SK-N-SH (cell line): ENCODE measurements at regions not wholly inside any gene's neighbourhood (a gene's known extent, or its start where the extent isn't known, plus 50 kb on each side); places are given as distances from the start of the nearest gene placed in this dataset.

ENCODE experiments used
- CTCF ChIA-PET: fragments of 300-600, 350-600 bp; formaldehyde crosslinking; extraction: SDS; loops from one replicate; lab custom pipeline; 2021; lab: Yijun Ruan, JAX
- POLR2A ChIA-PET: fragments of 350-600 bp; sonication (Branson Sonifier 250); formaldehyde crosslinking; extraction: SDS; loops from one replicate; lab custom pipeline; 2020; ENCODE audit warnings: antibody characterized with exemption, inconsistent platforms; lab: Yijun Ruan, JAX
- DNase-seq: peaks from one replicate; pipeline ENCODE4 v3.0.0; 2012
- H2AFZ ChIP-seq: fragments of 200-600 bp; sonication (generic); 2 replicates; pipeline ENCODE4 v1.8.1; 2016; ENCODE audit warnings: antibody characterized with exemption, mild to moderate bottlenecking, low read depth
- H3F3A ChIP-seq: fragments of 200-600 bp; sonication (generic); replicated peaks from 2 replicates; pipeline ENCODE3; 2016; ENCODE audit warnings: antibody characterized with exemption, mild to moderate bottlenecking; ENCODE audit not compliant: insufficient read depth
- H3K27ac ChIP-seq, 2 experiments: fragments of 200-500 bp in 1 of 2; fragments of 200-600 bp in 1 of 2; sonication (Bioruptor generic) in 1 of 2; sonication (generic), shearing (Covaris generic) in 1 of 2; 2 replicates each; pipeline versions ENCODE4 v1.5.1 to v1.6.1; 2014 to 2016; ENCODE audit warnings: low read depth in 2 of 2, inconsistent platforms in 1 of 2, low read length in 1 of 2, mild to moderate bottlenecking in 1 of 2, mixed read lengths in 1 of 2
- H3K27me3 ChIP-seq: fragments of 200-600 bp; sonication (generic), shearing (Covaris generic); 2 replicates; pipeline ENCODE4 v1.6.1; 2016; ENCODE audit warnings: mixed run types; ENCODE audit not compliant: insufficient read depth
- H3K36me3 ChIP-seq, 2 experiments: fragments of 200-500 bp in 1 of 2; fragments of 200-600 bp in 1 of 2; sonication (Bioruptor generic) in 1 of 2; sonication (generic) in 1 of 2; replicated peaks in 1 of 2; 2 replicates each; pipeline versions ENCODE3 to v1.5.1; 2014 to 2016; ENCODE audit warnings: low read length in 1 of 2, mild to moderate bottlenecking in 1 of 2; ENCODE audit not compliant: insufficient read depth in 2 of 2, control insufficient read depth in 1 of 2
- H3K4me1 ChIP-seq, 2 experiments: fragments of 200-500 bp in 1 of 2; fragments of 200-600 bp in 1 of 2; sonication (Bioruptor generic) in 1 of 2; sonication (generic), shearing (Covaris generic) in 1 of 2; 2 replicates each; pipeline versions ENCODE4 v1.5.1 to v1.6.1; 2014 to 2016; ENCODE audit warnings: low read depth in 1 of 2, low read length in 1 of 2, mixed run types in 1 of 2; ENCODE audit not compliant: insufficient read depth in 2 of 2, control insufficient read depth in 1 of 2
- H3K4me2 ChIP-seq: fragments of 200-600 bp; sonication (generic), shearing (Covaris generic); 2 replicates; pipeline ENCODE4 v1.6.1; 2017; ENCODE audit warnings: mixed run types
- H3K4me3 ChIP-seq, 2 experiments: fragments of 200-500 bp in 1 of 2; fragments of 200-600 bp in 1 of 2; sonication (Bioruptor generic) in 1 of 2; sonication (generic), shearing (Covaris generic) in 1 of 2; 2 replicates each; pipeline versions ENCODE4 v1.5.1 to v1.8.1; 2014 to 2016; ENCODE audit warnings: low read depth in 2 of 2, inconsistent platforms in 1 of 2, low read length in 1 of 2, mild to moderate bottlenecking in 1 of 2, mixed read lengths in 1 of 2, moderate library complexity in 1 of 2
- H3K79me2 ChIP-seq: fragments of 200-600 bp; sonication (generic); 2 replicates; pipeline ENCODE4 v1.8.1; 2017; ENCODE audit warnings: mild to moderate bottlenecking; ENCODE audit not compliant: insufficient read depth
- H3K9ac ChIP-seq: fragments of 200-600 bp; sonication (generic); 2 replicates; pipeline ENCODE4 v1.6.1; 2017; ENCODE audit warnings: mixed run types
- H3K9me2 ChIP-seq: fragments of 200-600 bp; sonication (generic); 2 replicates; pipeline ENCODE4 v1.6.1; 2017; ENCODE audit warnings: mixed run types
- H3K9me3 ChIP-seq: fragments of 200-600 bp; sonication (generic); 2 replicates; pipeline ENCODE4 v1.6.1; 2017; ENCODE audit warnings: mixed run types, mild to moderate bottlenecking, moderate library complexity
- H4K20me1 ChIP-seq: fragments of 200-600 bp; sonication (generic); 2 replicates; pipeline ENCODE4 v1.6.1; 2017; ENCODE audit warnings: mild to moderate bottlenecking, mixed run types; ENCODE audit not compliant: insufficient read depth
- CTCF ChIP-seq: fragments of 200-600 bp; sonication (generic); IDR thresholded peaks from 2 replicates; pipeline ENCODE4 v1.6.1; 2017; ENCODE audit warnings: antibody characterized with exemption, mild to moderate bottlenecking, moderate library complexity
- ELF1 ChIP-seq: IDR thresholded peaks from 2 replicates; pipeline ENCODE4 v1.4.0; 2012
- EP300 ChIP-seq, 2 experiments: IDR thresholded peaks; 2 replicates each; pipeline versions ENCODE4 v1.4.0 to v1.6.1; 2012; ENCODE audit warnings: borderline replicate concordance in 1 of 2, low read depth in 1 of 2, low read length in 1 of 2
- EZH2phosphoT487 ChIP-seq: fragments of 200-600 bp; sonication (generic); IDR thresholded peaks from 2 replicates; pipeline ENCODE4 v1.6.1; 2017; ENCODE audit warnings: low read depth, mixed run types, mild to moderate bottlenecking, antibody characterized with exemption, moderate library complexity, borderline replicate concordance
- FOXM1 ChIP-seq: IDR thresholded peaks from 2 replicates; pipeline ENCODE4 v1.4.0; 2012; ENCODE audit warnings: low read depth, mild to moderate bottlenecking
- GABPA ChIP-seq: IDR thresholded peaks from 2 replicates; pipeline ENCODE4 v1.4.0; 2012; ENCODE audit warnings: low read depth, mild to moderate bottlenecking
- GATA2 ChIP-seq: sonication (generic); formaldehyde crosslinking; IDR thresholded peaks from 2 replicates; pipeline ENCODE4 v1.5.0; 2020; ENCODE audit warnings: mild to moderate bottlenecking, missing genetic modification reagents
- IRF3 ChIP-seq: fragments of 150-350 bp; IDR thresholded peaks from 2 replicates; pipeline ENCODE4 v1.6.1; 2016; ENCODE audit warnings: mild to moderate bottlenecking, low read depth, low read length
- JUND ChIP-seq: IDR thresholded peaks from 2 replicates; pipeline ENCODE4 v1.4.0; 2012
- MAX ChIP-seq: IDR thresholded peaks from 2 replicates; pipeline ENCODE4 v1.4.0; 2012; ENCODE audit warnings: low read depth
- MEF2A ChIP-seq: IDR thresholded peaks from 2 replicates; pipeline ENCODE4 v1.4.0; 2012; ENCODE audit warnings: low read depth, borderline replicate concordance
- NFIC ChIP-seq: IDR thresholded peaks from 2 replicates; pipeline ENCODE4 v1.4.0; 2012; ENCODE audit warnings: borderline replicate concordance
- RXRA ChIP-seq: IDR thresholded peaks from 2 replicates; pipeline ENCODE4 v1.4.0; 2012; ENCODE audit warnings: low read depth, mild to moderate bottlenecking, borderline replicate concordance
- SMC3 ChIP-seq: IDR thresholded peaks from 2 replicates; pipeline ENCODE4 v1.6.1; 2012; ENCODE audit warnings: low read depth, low read length, improper control_type of control experiment
- TCF12 ChIP-seq: IDR thresholded peaks from 2 replicates; pipeline ENCODE4 v1.4.0; 2012
- TEAD4 ChIP-seq: IDR thresholded peaks from 2 replicates; pipeline ENCODE4 v1.4.0; 2012; ENCODE audit warnings: mild to moderate bottlenecking, borderline replicate concordance; ENCODE audit not compliant: insufficient read depth
- USF1 ChIP-seq: IDR thresholded peaks from 2 replicates; pipeline ENCODE4 v1.4.0; 2012; ENCODE audit warnings: low read depth, borderline replicate concordance
- YY1 ChIP-seq: IDR thresholded peaks from 2 replicates; pipeline ENCODE4 v1.4.0; 2012; ENCODE audit warnings: low read depth, mild to moderate bottlenecking
- WGBS: methylation state at CpG from one replicate; pipeline ENCODE4 v1.1.6; 2017; ENCODE audit warnings: low lambda C conversion rate; 5-methylcytosine and 5-hydroxymethylcytosine counted together

- TF ChIP-seq CTCF (no peak), FOXM1 (no peak), GATA2 (CRISPR knock-in tag) (no peak)
These were observed 131.0 kb upstream of the BRINP1 start (continued) for GRCh38 chr9:119500072-119500771.

- H3K27ac ChIP-seq, result no peak overlapping the region
- H3F3A ChIP-seq, result no peaks in the 10 kb centered on the region
- H3K36me3 ChIP-seq, result no peaks in the 10 kb centered on the region
- WGBS, result 46% methylated on average over 6 of the region's 6 CpGs
- no peaks in the 10 kb centered on the region for H3K9me2 ChIP-seq
- POLR2A ChIA-PET, result no interaction called here
- no peak overlapping the region for H3K4me3 ChIP-seq
- no peaks in the 10 kb centered on the region for H3K9me3 ChIP-seq
- no peaks in the 10 kb centered on the region for H3K79me2 ChIP-seq
- no peak overlapping the region for H3K4me2 ChIP-seq
- no peak for DNase-seq
- TF ChIP-seq MAX (no peak), TEAD4 (no peak), GABPA (no peak), IRF3 (no peak), FOXM1 (no peak), EZH2phosphoT487 (no peak), SMC3 (no peak), ELF1 (no peak), MEF2A (no peak), JUND (no peak), USF1 (no peak), YY1 (no peak), TCF12 (no peak), EP300 (IDR thresholded peaks at IDR 0.05; ENCODE audit: borderline replicate concordance in 1 of 2, low read depth in 1 of 2, low read length in 1 of 2) (no peak), NFIC (no peak), RXRA (no peak)
- H3K27me3 ChIP-seq, result no peaks in the 10 kb centered on the region
- H3K4me1 ChIP-seq, result no peaks in the 10 kb centered on the region
- no peak overlapping the region for H2AFZ ChIP-seq
- no peak overlapping the region for H3K9ac ChIP-seq
- H4K20me1 ChIP-seq, result no peaks in the 10 kb centered on the region
- CTCF ChIA-PET, result interaction anchor here (0.5 to 1.1 kb wide), 2 partner anchors 19 to 747 kb away, joined by 3 to 4 read pairs; no protein-coding TSS in a partner anchor
These were observed 118.0 kb upstream of the BRINP1 start for GRCh38 chr9:119487118-119487827.
